ENCODE measurements at regions not wholly inside any gene's neighbourhood (a gene's known extent, or its start where the extent isn't known, plus 50 kb on each side); places are given as distances from the start of the nearest gene placed in this dataset.

DNA sequence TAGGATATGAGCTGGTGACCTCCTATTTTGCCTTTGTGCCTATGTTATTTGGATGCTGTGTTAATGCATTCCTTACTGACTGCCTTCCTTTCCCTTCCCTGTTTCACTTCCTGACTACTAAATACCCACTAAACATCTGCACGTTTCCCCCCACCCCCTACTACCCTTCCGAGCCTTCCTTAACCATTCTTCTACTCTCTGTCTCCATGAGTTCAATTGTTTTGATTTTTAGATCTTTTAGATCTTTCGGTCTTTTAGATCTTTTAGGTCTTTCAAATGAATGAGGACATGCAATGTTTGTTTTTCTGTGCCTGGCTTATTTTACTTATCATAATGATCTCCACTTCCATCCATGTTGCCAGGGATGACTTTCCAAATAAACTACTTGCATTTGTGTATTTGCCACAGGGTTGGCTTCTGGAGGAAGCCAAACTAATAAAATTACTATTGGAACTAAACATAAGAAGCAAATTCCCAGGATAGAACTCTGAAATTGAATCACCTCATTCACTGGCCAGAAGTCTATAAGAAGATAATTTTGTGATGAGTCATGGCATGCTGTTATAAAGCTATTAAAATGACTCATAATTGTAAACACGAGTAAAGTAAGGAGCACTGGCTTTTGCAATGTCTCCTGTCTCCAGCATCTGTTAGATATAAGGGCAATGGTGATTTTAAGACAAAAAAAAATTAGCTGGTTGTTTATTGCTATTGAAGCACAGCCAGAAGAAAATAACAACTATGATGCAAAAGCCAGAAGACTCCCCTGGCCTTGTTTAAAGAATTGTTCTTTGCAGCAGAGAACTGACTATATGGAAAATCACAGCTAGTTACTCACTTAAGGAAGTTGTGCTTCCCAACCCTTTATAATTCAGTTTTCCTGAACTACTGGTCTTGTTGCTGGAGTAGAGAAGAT is 586.3 kb downstream of the LRFN5 start:
- TF ChIP-seq EP300 (IDR thresholded peaks at IDR 0.05) (no peak), CTCF (IDR thresholded peaks at IDR 0.05) (no peak)
